ENCODE measurements at regions not wholly inside any gene's neighbourhood (a gene's known extent, or its start where the extent isn't known, plus 50 kb on each side); places are given as distances from the start of the nearest gene placed in this dataset.
"Not testable (repeated sequence)": the region's sequence is repeated elsewhere in the genome, so short reads cannot be mapped to it uniquely, and the experiment has no call there.

DNA sequence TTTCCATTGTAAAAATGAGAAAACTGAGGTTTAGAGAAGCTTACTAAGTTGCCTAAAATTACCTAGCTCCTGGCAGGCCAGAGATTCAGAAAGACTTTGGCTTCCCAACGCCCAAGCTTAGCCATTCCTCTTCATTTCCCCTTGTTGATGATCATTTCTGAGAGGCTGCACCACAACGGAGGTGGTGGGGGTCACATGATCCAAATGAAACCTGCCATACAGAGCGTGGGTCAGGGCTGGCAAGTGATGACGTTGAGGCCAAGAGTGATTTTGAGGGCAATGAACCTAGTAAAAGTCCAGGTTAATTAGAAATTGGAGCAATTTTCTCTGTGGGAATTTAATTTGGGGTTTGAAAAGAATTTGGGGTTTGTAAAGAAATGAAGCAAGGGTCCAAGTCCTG lies 109.9 kb downstream of the TMEM182 start:
- no peaks in the 10 kb centered on the region for H3K4me1 ChIP-seq
- H3K4me3 ChIP-seq: no peak overlapping the region
- no peaks in the 10 kb centered on the region for H3K36me3 ChIP-seq
- H3K27me3 ChIP-seq: no peaks in the 10 kb centered on the region
- intact Hi-C loops (cut with DNase I; ENCODE audit: low total_unique reads) (no loop called here), in situ Hi-C loops (cut with MboI; ENCODE audit: low pct_ligation_motif_present in 1 of 4, low pct_unique_long_range_greater_than_20kb in 1 of 4, low sequenced_read_pairs in 3 of 4) (no loop called here)
- H3K9me3 ChIP-seq: no peaks in the 10 kb centered on the region
- WGBS, 2 donors (ENCODE audit: low coverage in 1 of 2): 63 to 80% methylated on average over 1 to 4 of the region's 4 CpGs
- TF ChIP-seq POLR2AphosphoS5 (IDR thresholded peaks at IDR 0.05): no peak
- TF ChIP-seq POLR2A (IDR thresholded peaks at IDR 0.05): no peak
- no peak for TF ChIP-seq EP300 (IDR thresholded peaks at IDR 0.05; ENCODE audit: low read depth)
- TF ChIP-seq, protein P1, sequence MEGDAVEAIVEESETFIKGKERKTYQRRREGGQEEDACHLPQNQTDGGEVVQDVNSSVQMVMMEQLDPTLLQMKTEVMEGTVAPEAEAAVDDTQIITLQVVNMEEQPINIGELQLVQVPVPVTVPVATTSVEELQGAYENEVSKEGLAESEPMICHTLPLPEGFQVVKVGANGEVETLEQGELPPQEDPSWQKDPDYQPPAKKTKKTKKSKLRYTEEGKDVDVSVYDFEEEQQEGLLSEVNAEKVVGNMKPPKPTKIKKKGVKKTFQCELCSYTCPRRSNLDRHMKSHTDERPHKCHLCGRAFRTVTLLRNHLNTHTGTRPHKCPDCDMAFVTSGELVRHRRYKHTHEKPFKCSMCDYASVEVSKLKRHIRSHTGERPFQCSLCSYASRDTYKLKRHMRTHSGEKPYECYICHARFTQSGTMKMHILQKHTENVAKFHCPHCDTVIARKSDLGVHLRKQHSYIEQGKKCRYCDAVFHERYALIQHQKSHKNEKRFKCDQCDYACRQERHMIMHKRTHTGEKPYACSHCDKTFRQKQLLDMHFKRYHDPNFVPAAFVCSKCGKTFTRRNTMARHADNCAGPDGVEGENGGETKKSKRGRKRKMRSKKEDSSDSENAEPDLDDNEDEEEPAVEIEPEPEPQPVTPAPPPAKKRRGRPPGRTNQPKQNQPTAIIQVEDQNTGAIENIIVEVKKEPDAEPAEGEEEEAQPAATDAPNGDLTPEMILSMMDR (IDR thresholded peaks at IDR 0.05): no peak
- H3K27ac ChIP-seq: no peak overlapping the region
- DNase-seq: no peak

DNA sequence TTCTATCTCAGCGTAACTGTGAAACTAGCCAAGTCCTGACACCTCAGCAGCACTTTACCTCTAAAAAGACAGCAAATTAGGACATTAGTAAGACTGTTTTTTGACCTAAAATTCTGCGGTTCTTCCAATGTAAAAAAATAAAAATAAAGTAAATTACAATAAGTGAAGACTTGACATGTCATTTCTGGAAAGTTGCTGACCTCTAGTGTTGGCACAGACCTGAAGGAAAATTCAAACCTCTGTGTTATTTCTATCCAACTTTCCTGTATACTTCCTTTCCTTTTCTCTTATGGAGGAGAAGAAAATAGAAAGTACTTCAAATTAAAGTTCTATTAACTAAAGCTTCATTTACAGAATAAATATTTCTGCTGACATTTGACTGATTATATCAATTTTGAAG lies 110.6 kb downstream of the TMEM182 start:
- H3K27ac ChIP-seq: no peak overlapping the region
- DNase-seq: no peak
- no peaks in the 10 kb centered on the region for H3K36me3 ChIP-seq
- no peaks in the 10 kb centered on the region for H3K4me1 ChIP-seq
- intact Hi-C loops (cut with DNase I; ENCODE audit: low total_unique reads): no loop called here
- in situ Hi-C loops (cut with MboI; ENCODE audit: low pct_ligation_motif_present in 1 of 4, low pct_unique_long_range_greater_than_20kb in 1 of 4, low sequenced_read_pairs in 3 of 4): no loop called here
- no peaks in the 10 kb centered on the region for H3K9me3 ChIP-seq
- H3K4me3 ChIP-seq: no peak overlapping the region
- no peaks in the 10 kb centered on the region for H3K27me3 ChIP-seq
- TF ChIP-seq, protein P1 (IDR thresholded peaks at IDR 0.05): peak in 1 of 5 experiments; percentile 11
- no peak for TF ChIP-seq EP300 (IDR thresholded peaks at IDR 0.05; ENCODE audit: low read depth)
- 60 to 67% methylated on average over 2 of the region's 2 CpGs for WGBS, 2 donors (ENCODE audit: low coverage in 1 of 2)

DNA sequence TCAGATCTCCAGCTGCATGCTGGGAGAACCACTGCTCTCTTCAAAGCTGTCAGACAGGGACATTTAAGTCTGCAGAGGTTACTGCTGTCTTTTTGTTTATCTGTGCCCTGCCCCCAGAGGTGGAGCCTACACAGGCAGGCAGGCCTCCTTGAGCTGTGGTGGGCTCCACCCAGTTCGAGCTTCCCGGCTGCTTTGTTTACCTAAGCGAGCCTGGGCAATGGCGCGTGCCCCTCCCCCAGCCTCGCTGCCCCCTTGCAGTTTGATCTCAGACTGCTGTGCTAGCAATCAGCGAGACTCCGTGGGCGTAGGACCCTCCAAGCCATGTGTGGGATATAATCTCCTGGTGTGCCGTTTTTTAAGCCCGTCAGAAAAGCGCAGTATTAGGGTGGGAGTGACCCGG lies 117.7 kb downstream of the TMEM182 start:
- H3K27ac ChIP-seq; H3K36me3 ChIP-seq; DNase-seq; H3K4me1 ChIP-seq; H3K9me3 ChIP-seq; intact Hi-C loops (cut with DNase I; ENCODE audit: low total_unique reads); H3K27me3 ChIP-seq; H3K4me3 ChIP-seq; in situ Hi-C loops (cut with MboI; ENCODE audit: low pct_ligation_motif_present in 1 of 4, low pct_unique_long_range_greater_than_20kb in 1 of 4, low sequenced_read_pairs in 3 of 4): not testable (repeated sequence)
- WGBS, 2 donors (ENCODE audit: low coverage in 1 of 2): 93% methylated on average over 13 of the region's 13 CpGs; no CpG with 5 or more reads in 1 of the 2 donors

DNA sequence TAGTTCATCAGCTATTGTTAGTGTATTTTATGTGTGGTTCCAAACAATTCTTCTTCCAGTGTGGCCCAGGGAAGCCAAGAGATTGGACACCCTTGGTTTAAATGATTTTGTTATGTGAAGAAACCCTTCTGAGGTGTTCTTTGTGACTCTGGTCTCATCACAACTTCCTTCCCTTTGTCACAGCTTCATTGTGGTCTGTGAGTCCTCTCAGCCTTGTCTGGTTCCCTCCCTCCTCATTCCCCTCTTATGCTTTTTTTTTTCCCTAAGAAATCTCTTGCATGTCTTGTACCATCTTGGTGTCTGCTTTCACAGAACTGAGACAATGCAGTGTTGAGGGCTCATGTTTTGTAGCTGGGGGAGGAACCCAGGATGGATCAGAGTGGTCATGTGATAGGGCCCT lies 118.9 kb downstream of the TMEM182 start:
- no peaks in the 10 kb centered on the region for H3K27me3 ChIP-seq
- no peak for TF ChIP-seq EP300 (IDR thresholded peaks at IDR 0.05; ENCODE audit: low read depth)
- TF ChIP-seq, protein P1 (IDR thresholded peaks at IDR 0.05): no peak
- TF ChIP-seq POLR2AphosphoS5 (IDR thresholded peaks at IDR 0.05): no peak
- TF ChIP-seq POLR2A (IDR thresholded peaks at IDR 0.05): no peak
- H3K9me3 ChIP-seq: no peaks in the 10 kb centered on the region
- H3K36me3 ChIP-seq: no peaks in the 10 kb centered on the region
- no peak overlapping the region for H3K4me3 ChIP-seq
- in situ Hi-C loops (cut with MboI; ENCODE audit: low pct_ligation_motif_present in 1 of 4, low pct_unique_long_range_greater_than_20kb in 1 of 4, low sequenced_read_pairs in 3 of 4) (no loop called here), intact Hi-C loops (cut with DNase I; ENCODE audit: low total_unique reads) (loop anchor here (2.0 kb wide), 1 partner anchor 40 kb away; no protein-coding TSS in a partner anchor)
- DNase-seq: no peak
- H3K27ac ChIP-seq: no peak overlapping the region
- H3K4me1 ChIP-seq: no peaks in the 10 kb centered on the region

DNA sequence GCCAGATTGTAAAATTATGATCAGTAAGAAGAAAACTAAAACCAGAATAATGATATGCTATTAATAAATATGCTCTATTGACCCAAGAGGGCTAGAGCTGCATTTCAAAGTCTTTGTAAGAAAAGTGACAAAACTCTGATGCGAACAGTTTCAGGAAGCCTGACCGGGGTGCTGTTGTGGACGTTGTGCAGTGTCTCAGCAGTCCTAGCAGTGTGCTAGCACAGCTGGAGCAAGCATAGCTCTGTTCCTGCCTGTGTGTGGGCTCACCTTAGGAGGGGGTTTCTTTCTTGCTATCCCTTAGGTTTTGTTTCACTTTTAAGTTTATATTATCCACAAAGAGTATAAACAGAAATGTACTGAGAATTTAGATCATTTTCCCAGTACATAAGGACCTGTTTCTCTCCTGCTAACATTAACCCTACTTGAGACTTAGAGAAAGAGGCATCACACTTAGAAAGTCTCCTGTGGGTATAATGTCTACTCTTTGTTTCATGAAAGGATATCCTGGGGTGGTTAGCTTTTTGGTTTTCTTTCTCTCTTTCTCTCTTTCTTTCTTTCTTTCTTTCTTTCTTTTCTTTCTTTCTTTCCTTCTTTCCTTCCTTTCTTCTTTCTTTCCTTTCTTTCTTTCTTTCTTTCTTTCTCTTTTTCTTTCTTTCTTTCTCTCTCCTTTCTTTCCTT lies 124.5 kb downstream of the TMEM182 start:
- Histone ChIP-seq H3K4me1 (no peaks in the 10 kb centered on the region), H3K27me3 (no peaks in the 10 kb centered on the region), H3K4me3 (no peak overlapping the region), H3K9me3 (no peaks in the 10 kb centered on the region), H3K36me3 (no peaks in the 10 kb centered on the region), H3K27ac (no peak overlapping the region)
- 60% methylated on average over 3 of the region's 3 CpGs; no CpG with 5 or more reads in 1 of the 2 donors for WGBS, 2 donors (ENCODE audit: low coverage in 1 of 2)
- DNase-seq: no peak
- in situ Hi-C loops (cut with MboI; ENCODE audit: low pct_ligation_motif_present in 1 of 4, low pct_unique_long_range_greater_than_20kb in 1 of 4, low sequenced_read_pairs in 3 of 4) (no loop called here), intact Hi-C loops (cut with DNase I; ENCODE audit: low total_unique reads) (no loop called here)
- TF ChIP-seq EP300 (IDR thresholded peaks at IDR 0.05; ENCODE audit: low read depth): no peak
- no peak for TF ChIP-seq POLR2A (IDR thresholded peaks at IDR 0.05)
- no peak for TF ChIP-seq POLR2AphosphoS5 (IDR thresholded peaks at IDR 0.05)
- TF ChIP-seq, protein P1 (IDR thresholded peaks at IDR 0.05): no peak

Measured in transverse colon (tissue), 4 donors.